ENCODE measurements at regions not wholly inside any gene's neighbourhood (a gene's known extent, or its start where the extent isn't known, plus 50 kb on each side); places are given as distances from the start of the nearest gene placed in this dataset.

DNA sequence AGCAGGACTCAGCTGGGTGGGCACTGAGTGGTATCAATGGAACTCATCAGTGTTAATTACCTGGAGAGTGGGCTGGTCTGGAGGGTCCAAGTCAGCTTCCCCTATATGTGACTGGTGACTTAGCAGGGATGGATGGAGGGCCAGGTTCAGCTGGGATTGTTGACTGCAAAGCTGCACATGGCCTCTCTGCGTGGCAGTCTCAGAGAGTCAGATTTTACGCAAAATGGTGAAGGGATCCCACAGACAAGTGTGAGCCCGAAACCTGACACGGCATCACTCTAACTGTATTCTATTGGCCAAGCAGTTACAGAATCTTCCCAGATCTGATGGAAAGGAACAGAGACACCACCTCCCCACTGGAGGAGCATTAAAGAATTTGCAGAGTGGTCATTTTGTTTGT is 716.0 kb upstream of the TBX3 start:
- TF ChIP-seq ZNF274 (IDR thresholded peaks at IDR 0.05; ENCODE audit: low read depth, low read length) (no peak), ELF1 (IDR thresholded peaks at IDR 0.05; ENCODE audit: borderline replicate concordance, low read depth) (no peak), POLR2A (IDR thresholded peaks at IDR 0.05; ENCODE audit: borderline replicate concordance, extremely low read depth, insufficient read depth, insufficient read length) (no peak), POLR2AphosphoS5 (IDR thresholded peaks at IDR 0.05; ENCODE audit: low read depth, low read length) (no peak), CBX3 (IDR thresholded peaks at IDR 0.05; ENCODE audit: low read depth) (no peak), ZFX (IDR thresholded peaks at IDR 0.05) (no peak)
- TF ChIP-seq, protein P1, sequence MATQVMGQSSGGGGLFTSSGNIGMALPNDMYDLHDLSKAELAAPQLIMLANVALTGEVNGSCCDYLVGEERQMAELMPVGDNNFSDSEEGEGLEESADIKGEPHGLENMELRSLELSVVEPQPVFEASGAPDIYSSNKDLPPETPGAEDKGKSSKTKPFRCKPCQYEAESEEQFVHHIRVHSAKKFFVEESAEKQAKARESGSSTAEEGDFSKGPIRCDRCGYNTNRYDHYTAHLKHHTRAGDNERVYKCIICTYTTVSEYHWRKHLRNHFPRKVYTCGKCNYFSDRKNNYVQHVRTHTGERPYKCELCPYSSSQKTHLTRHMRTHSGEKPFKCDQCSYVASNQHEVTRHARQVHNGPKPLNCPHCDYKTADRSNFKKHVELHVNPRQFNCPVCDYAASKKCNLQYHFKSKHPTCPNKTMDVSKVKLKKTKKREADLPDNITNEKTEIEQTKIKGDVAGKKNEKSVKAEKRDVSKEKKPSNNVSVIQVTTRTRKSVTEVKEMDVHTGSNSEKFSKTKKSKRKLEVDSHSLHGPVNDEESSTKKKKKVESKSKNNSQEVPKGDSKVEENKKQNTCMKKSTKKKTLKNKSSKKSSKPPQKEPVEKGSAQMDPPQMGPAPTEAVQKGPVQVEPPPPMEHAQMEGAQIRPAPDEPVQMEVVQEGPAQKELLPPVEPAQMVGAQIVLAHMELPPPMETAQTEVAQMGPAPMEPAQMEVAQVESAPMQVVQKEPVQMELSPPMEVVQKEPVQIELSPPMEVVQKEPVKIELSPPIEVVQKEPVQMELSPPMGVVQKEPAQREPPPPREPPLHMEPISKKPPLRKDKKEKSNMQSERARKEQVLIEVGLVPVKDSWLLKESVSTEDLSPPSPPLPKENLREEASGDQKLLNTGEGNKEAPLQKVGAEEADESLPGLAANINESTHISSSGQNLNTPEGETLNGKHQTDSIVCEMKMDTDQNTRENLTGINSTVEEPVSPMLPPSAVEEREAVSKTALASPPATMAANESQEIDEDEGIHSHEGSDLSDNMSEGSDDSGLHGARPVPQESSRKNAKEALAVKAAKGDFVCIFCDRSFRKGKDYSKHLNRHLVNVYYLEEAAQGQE (IDR thresholded peaks at IDR 0.05; ENCODE audit: low read depth) = no peak
- TF ChIP-seq, protein P2, sequence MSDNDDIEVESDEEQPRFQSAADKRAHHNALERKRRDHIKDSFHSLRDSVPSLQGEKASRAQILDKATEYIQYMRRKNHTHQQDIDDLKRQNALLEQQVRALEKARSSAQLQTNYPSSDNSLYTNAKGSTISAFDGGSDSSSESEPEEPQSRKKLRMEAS (IDR thresholded peaks at IDR 0.05) = no peak
- TF ChIP-seq, protein P3, sequence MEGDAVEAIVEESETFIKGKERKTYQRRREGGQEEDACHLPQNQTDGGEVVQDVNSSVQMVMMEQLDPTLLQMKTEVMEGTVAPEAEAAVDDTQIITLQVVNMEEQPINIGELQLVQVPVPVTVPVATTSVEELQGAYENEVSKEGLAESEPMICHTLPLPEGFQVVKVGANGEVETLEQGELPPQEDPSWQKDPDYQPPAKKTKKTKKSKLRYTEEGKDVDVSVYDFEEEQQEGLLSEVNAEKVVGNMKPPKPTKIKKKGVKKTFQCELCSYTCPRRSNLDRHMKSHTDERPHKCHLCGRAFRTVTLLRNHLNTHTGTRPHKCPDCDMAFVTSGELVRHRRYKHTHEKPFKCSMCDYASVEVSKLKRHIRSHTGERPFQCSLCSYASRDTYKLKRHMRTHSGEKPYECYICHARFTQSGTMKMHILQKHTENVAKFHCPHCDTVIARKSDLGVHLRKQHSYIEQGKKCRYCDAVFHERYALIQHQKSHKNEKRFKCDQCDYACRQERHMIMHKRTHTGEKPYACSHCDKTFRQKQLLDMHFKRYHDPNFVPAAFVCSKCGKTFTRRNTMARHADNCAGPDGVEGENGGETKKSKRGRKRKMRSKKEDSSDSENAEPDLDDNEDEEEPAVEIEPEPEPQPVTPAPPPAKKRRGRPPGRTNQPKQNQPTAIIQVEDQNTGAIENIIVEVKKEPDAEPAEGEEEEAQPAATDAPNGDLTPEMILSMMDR (IDR thresholded peaks at IDR 0.05 in 2 of 3, conservative IDR thresholded peaks at IDR 0.05 in 1 of 3; ENCODE audit: borderline replicate concordance in 1 of 3, insufficient read depth in 1 of 3, low read depth in 2 of 3, low read length in 2 of 3) = no peak
- TF ChIP-seq, protein P4, sequence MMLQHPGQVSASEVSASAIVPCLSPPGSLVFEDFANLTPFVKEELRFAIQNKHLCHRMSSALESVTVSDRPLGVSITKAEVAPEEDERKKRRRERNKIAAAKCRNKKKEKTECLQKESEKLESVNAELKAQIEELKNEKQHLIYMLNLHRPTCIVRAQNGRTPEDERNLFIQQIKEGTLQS (IDR thresholded peaks at IDR 0.05) = no peak

All from HCT116 (cell line).